HG02763 (cell line): ENCODE measurements at regions not wholly inside any gene's neighbourhood (a gene's known extent, or its start where the extent isn't known, plus 50 kb on each side); places are given as distances from the start of the nearest gene placed in this dataset.

Experiments
- ATAC-seq: cut with Tn5 transposase; IDR thresholded peaks from one replicate; pipeline ENCODE4 v1.9.1; 2021; ENCODE audit warnings: mild to moderate bottlenecking, moderate library complexity; ENCODE audit not compliant: unreplicated experiment

DNA sequence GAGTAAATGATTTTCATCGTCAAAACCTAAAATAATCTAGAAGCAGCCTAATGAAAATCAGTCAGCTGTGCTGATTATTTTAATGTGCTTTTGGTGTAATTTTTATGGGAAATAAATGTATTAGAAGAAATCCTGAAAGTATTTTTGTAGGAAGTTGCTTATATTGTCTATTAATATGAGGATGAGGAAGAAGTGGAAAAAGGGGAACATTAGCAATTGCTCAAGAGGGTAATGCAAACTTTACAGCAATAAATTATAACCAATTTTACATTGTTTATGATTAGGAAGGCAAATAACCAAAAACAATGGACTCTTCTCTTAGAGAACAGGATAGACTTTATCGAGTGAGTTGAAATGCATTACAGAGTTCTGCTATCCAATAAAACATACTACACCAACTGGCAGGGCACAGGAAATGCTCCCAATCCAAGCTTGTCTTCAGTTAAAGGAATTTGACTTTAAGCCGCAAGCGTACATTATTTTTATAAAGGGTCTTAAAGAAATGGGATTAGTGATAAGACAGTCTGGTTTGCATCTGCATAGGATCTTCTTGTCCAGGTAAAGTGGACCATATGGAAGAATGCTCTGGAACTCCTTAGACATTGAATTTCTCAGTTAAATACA lies 374.8 kb downstream of the PDGFC start:
- ATAC-seq, result no peak

DNA sequence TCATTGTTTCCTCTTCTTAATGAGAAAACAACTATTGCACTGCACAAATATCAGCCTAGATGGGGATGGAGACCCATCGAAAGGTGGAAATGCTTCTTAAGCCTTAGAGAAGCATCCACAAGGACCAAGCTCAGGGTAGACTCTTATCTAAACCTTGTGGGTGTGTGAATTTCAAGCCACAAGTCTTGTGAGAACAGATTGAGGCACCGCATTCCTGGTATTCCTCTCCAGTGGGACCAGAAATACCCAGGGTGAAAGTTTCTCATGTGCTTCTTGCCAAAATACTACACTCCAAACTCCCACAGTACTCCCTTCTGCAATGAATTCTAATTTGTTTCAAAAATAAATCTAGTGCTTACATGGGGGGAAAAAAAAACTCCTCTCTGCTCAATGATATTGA lies 375.6 kb downstream of the PDGFC start:
- no peak for ATAC-seq

DNA sequence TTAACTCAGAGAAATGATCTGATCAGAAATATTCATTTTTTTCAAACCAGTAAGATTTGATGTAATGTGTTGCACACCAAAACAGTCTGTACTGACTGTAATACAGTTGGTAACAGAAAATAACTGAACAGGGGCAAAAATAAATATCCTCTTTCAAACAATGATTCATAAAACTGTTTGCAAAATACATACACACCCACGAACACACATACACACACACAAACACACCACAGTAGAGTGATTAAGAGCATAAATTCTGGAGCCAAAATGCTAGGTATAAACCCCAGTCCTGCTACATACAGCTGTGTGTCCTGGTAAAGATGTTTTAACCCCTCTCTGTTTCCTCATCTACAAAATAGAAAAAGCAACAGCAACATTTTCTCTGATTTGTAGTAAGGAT lies 376.6 kb downstream of the PDGFC start:
- ATAC-seq, result no peak

DNA sequence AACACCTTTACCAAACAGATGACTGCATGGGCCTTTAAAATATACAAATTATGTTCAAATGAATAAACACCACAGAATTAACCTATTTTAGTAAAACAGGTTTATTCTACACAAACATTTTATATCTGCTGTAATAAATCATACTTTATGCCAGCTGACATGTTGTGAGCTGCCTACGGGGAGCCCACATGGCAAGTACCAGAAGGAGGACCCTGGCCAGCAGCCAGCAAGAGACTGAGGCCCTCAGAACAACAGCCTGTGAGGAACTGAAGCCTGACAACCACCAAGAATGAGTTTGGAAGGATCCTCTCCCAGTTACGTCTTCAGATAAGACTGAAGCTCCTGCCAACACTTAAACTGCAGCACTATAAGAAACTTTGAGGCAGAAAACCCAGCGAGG lies 377.0 kb downstream of the PDGFC start:
- ATAC-seq, result no peak

DNA sequence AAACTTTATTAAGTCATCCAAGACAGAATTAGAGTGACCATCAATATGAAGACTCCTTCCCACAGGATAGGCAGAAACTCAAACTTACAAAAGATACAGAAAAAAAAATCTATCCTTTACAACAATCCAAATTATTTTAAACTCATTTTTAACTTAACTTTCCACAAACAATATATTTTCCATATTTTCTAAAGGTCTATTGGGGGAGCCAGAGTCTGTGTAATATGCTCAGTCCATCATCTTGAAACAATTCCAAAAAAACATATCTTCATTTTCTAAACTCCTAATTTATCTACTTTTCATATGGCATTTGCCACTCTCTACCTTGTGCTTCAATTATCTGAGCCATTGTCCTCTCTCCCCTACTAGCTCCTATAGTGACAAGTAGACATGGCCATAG lies 378.1 kb downstream of the PDGFC start:
- ATAC-seq, result no peak

DNA sequence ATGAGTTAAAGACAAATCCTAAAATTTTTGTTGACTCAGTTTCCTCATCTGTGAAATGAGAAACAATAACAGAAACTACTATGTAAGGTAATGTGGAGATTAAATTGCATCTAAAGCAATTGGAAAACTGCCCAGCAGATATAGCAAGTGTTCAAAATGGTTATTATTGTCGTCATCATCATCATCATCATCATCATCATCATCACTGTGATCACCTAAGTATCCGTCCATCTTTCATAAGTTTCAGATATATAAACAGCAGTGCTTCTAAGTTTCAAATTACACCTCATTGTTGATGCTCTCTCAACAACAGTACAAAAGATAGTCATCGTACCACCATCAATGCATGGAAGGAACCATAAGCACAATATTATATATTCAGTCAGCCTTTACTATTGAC lies 379.9 kb downstream of the PDGFC start:
- ATAC-seq, result no peak

DNA sequence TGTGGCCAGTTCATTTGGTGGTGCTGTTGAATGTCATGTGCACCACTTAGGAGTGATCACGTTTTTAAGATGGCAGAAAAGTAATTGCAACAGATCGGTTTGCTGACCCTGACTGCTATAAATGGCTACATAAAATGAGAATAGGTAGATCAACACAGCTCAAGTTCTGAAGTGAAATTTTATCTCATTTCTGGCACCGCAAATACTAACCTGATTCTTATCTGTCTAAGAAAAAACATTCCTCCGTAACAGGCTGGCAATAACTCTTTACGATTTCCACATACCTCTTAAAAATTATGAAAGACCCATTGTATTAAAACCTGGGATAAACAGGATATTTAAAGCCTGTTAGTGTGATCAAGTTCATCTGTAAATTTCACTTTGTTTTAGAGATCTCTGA lies 387.5 kb downstream of the PDGFC start:
- no peak for ATAC-seq

DNA sequence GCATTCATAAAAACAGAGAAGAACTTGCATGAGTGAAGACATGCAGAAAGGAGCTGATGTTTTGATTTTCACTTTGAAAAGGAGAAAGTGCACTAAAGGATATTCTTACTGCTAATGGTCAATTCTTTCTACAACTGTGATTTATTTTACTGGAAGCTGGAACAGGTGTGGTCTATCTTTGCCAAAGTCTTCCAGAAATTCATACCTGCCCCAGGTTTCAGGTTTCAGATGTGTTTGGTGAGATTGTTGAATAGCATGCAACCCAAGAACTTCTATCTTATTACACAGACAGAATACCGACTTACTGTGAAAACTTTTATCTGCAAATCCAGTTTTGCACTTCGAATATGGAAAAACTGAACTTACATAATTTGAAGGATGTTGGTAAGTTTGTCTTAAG lies 388.3 kb downstream of the PDGFC start:
- no peak for ATAC-seq

DNA sequence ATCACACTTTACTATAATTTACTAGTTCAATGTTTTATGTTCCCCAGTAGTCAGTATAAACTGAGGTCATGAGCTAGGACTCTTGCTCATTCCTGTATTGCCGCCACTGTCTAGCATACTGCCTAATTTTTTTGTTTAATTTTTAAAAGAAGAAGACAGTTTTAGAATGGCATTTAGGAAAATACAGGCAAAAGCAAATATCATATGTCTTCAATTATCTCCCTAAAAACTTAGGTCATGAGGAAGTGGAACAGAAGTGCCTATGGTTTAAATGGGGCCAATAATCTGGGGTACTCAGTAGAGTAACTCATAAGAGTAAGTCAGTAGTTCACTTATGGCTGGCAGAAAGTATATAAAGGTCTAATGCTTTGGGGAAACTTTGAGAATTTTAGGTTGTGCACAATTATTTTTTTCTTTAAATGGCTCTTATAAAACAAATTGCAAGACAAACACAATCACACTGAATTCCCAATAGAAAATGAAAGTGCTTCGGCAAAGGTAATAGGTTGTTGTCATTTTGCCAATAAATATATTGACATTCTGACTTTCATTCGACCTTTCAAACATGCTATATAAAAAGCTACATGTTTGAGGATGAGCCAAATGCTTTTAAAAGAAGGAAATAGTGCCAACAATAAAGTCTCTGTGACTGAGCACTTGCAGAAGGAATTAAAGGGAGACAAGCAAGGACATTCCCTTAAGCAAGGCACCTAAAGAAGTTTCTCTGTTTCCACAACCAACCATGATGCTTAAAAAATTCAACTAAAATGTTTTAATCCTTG lies 390.1 kb downstream of the PDGFC start:
- ATAC-seq, result no peak

DNA sequence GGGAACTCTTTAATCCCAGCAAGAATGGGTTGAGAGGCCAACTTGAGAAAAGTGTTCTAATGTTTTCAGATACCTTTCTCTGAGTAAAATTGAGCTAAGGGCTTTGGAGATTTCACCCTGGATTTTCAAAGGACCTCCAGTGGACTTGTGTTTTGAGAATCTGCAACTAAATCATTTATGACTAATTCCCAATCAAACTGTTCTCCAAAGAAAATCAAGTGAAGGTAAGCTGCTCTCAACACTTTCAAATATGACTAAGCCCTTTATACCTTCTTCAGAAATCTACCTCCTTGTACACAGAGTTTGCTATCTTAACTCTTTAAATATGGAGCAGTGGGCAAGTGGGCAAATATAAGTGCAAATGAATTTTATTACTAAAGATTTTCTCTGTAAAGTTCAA lies 392.9 kb downstream of the PDGFC start:
- no peak for ATAC-seq

DNA sequence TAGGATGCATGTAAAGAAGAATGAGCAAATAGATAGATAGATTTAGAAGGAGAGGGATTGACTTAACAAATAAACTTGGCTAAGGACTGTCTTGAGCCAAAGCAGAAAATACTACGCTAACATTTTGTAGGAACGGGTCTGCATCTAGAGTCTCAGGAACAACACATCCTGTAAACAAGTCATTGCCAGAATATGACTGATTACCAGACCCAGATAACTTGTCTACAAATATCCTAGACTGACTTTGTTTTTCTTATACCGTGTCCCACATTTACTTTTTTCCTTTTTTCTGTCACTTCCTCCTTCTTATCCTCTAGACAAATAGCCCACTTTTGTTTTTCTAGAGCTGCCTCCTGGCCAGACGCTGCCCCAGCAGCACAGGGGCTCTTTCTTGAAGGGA lies 393.6 kb downstream of the PDGFC start:
- no peak for ATAC-seq

DNA sequence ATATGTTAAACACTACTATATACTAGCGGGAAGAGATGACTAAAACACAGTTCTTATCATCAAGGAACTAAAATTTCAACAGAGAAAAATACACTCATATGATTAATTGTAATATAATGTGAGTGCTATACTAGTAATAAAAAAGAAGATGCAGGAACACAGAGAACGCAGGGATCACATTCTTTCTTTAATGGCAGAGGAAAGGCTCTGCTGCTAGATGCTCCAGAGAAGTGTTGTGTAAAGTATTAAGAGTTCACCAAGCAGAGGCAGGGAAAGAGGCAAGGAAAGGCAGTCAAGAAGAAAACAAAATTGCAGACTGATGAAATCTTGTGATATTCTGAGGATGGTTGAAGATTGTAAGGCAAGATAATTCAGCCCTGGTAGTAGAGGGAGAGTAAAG lies 394.7 kb downstream of the PDGFC start:
- no peak for ATAC-seq

DNA sequence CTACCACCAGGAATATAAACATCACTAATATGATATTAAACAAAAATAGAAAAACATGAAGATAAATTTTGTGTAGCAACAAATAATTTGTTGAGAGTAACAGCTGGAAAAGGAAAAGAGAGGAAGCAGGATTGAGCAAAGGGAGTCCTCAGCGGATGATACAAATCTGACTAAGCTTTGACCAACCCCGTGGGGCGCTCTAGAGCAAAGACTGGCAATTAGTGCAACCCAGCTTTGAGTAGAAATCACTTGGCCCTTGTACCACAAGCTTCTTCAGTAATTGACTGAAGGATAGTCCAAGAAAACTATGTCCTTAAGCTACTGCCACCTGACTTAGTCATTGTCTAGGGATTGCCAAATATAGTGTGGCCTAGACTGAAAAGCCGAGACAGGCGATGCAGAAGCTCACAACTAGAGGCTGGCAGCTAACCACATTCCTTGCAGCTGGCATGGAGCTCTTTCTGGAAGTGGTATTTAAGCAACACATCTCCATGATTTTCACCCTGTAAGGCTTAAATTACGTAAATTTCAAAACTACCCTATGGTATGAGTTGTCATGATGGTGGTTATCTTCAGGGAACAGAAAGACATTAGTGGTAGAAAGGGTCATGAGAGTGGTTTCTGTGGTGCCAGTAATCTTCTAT lies 396.0 kb downstream of the PDGFC start:
- ATAC-seq, result no peak

DNA sequence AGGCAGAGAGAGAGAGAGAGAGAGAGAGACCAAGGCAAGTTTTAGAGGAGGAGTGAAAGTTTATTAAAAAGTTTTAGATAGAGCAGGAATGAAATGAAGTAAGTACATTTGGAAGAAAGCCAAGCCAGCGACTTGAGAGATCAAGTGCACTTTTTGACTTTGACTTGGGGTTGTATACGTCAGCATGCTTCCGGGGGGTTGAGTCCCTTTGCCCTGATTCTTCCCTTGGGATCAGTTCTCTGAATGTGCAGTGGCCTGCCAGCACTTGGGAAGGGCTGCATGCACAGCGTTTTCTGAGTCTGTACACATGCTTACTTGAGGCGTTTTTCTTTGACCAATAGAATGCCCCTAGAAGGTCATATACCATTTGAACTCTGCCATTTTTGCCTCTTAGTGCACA lies 400.5 kb downstream of the PDGFC start:
- no peak for ATAC-seq

DNA sequence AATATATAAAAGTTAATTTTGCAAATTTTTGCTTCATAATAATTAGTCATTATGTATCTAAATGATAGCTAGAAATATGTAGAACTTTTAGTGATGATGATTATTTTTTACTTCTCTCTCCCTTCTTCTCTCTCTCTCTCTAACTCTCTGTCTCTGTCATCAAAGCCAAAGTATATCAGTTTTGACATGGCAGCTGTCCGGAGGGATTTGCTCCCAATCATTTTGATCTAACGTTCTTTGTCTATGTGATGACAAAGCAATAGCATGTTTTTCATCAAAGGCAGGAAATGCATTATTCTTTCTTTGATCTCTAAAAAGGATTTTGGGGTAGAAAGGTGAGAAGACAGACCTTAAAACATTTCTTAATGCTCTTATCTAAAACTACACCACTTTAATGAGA lies 402.1 kb downstream of the PDGFC start:
- ATAC-seq, result no peak

DNA sequence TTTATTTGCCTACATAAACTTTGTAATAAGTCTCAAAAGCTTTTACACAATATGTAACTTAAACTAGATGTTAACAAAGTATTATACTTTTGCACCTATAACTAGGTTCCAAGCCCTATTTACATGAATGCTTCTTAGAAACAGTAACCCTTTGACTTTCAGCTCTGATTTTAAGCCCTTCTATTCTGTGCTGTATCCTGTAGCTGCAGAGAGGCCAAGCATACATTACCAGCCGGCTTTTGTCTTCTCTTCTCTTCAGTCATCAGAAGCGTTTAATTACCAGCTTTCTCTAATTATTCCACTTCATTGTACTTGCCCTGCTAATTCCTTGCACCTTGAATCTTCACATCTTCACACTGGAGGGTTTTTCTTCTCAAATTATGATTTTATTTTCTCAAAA lies 403.1 kb downstream of the PDGFC start:
- ATAC-seq, result no peak

DNA sequence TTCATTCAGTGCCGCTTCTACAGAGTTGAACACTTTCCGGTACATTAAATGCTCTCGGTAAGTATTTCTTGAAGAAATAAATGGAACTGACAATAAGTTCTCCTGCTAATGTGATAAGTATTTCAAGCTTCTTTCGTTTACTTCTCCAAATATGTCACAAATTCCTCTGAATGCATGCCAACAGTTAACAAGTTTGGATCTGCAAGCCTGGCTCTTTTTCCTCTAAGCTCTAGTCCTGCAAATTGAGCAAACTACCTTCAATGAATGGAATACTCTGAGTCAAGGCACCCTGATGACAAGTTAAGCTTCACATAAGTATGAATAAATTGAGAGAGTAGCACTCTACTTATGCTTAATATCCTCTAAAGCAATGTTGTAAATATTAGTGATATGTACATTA lies 403.6 kb downstream of the PDGFC start:
- no peak for ATAC-seq

DNA sequence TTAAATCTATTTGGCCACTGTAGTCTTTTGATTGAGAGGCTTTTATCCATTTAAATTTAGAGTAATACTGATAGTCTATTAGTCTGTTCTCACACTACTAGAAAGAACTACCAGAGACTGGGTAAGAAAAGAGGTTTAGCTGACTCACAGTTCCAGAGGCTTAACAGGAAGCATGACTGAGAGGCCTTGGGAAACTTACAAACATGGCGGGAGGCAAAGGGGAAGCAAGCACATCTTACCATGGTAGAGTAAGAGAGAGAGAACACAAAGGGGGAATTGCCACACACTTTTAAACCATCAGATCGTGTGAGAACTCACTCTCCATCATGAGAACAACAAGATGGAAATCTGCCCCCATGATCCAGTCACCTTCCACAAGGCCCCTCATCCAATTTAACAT lies 410.9 kb downstream of the PDGFC start:
- no peak for ATAC-seq

DNA sequence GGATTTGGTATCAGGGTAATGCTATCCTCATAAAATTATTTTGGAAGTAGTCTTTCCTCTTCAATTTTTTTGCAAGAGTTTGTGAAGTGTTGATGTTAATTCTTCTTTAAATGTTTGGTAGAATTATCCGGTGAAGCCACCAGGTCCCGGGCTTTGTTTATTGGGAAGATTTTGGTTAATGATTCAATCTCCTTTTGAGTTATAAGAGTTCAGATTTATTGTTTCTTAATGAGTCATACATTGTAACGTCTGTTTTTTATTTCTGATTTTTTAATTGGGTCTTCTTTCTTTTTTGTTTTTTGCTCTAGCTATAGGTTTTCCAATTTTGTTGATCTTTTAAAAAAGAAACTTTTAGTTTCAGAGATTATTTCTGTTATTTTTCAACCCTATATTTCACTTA lies 412.3 kb downstream of the PDGFC start:
- no peak for ATAC-seq

DNA sequence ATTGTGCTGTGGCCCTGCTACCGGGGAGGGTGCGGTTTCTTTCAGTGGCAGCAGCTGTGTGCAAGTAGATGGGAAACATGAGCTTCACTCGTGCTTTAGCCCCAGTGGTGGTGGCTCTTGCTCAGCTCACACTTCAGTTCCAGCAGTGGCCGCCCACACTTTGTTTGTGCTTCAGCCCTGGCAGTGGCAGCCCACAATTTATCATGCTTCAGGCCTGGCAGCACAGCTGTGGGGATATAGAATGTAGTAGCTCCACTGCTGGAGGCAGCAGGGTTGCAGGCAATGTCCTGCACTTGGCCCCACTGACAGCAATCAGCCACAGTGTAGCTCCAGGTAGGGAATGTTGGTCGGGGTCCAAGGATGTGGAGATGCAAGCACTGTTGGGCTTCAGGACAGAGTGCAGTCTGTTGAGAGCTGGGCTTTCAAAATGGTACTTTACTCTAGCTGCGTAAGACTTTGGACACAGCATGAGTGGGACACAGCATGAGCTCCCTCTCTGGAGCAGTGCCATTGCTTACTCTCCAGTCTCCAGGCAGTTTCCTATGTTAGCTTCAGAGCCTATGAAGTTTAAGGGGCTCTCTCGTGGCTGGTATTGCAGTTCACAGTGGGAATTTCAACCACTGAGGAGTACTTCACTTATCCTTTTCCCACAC lies 413.1 kb downstream of the PDGFC start:
- no peak for ATAC-seq

DNA sequence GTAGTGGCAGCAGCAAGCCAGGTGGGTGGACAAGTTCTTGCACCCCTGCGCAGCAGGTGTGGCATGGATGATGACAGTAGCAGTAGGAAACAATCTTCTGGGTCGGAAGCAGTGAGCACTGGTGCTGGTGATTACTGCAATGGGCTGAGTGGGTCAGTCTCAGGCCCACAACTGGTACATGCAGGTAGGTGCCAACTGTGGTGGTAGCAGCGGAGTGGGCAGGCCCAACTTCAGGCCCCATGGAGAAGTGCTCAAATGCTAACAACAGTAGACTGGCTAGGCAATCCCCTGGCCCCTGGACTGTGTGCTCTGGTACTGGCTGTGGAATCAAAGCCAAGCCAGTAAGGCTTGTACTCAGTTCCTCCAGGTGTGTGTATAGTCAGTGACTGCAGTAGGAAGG lies 413.7 kb downstream of the PDGFC start:
- no peak for ATAC-seq

DNA sequence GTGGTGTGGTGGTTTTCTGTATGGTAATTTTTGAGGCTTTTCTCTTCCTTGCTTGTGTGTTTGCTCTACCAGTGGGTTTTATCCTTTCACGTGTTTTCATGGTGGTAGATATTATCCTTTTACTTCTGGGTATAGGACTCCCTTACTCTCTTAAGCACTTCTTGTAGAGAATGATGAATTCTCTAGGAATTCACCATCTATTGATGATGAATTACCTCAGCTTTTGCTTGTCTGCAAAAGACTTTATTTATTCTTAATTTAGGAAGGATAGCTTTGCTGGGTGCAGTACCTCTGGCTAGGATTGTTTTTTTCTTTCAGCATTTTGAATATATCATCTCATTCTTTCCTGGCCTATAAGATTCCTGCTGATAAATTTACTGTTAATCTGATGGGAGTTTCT lies 415.3 kb downstream of the PDGFC start:
- ATAC-seq, result no peak
